ENCODE measurements at regions not wholly inside any gene's neighbourhood (a gene's known extent, or its start where the extent isn't known, plus 50 kb on each side); places are given as distances from the start of the nearest gene placed in this dataset.

- in situ Hi-C loops (cut with MboI; ENCODE audit: low pct_unique_long_range_greater_than_20kb, low sequenced_read_pairs, unreplicated experiment), result no loop called here
- no peak for DNase-seq (ENCODE audit: low spot score)
- no peak for TF ChIP-seq CTCF (IDR thresholded peaks at IDR 0.05; ENCODE audit: extremely low read depth, insufficient read depth, missing control alignments)
These were observed 138.5 kb downstream of the TMEM200C start for GRCh38 chr18:5756823-5757222.

GRCh38 chr18:5747678-5748077, 147.6 kb downstream of the TMEM200C start:
- no peak for DNase-seq (ENCODE audit: low spot score)
- in situ Hi-C loops (cut with MboI; ENCODE audit: low pct_unique_long_range_greater_than_20kb, low sequenced_read_pairs, unreplicated experiment), result no loop called here
- TF ChIP-seq CTCF (IDR thresholded peaks at IDR 0.05; ENCODE audit: extremely low read depth, insufficient read depth, missing control alignments), result no peak

- TF ChIP-seq CTCF (IDR thresholded peaks at IDR 0.05; ENCODE audit: extremely low read depth, insufficient read depth, missing control alignments), result no peak
- no peak for DNase-seq (ENCODE audit: low spot score)
- in situ Hi-C loops (cut with MboI; ENCODE audit: low pct_unique_long_range_greater_than_20kb, low sequenced_read_pairs, unreplicated experiment), result no loop called here
These were observed 148.5 kb downstream of the TMEM200C start for GRCh38 chr18:5746844-5747243.

- no peak for TF ChIP-seq CTCF (IDR thresholded peaks at IDR 0.05; ENCODE audit: extremely low read depth, insufficient read depth, missing control alignments)
- no peak for DNase-seq (ENCODE audit: low spot score)
- in situ Hi-C loops (cut with MboI; ENCODE audit: low pct_unique_long_range_greater_than_20kb, low sequenced_read_pairs, unreplicated experiment), result no loop called here
These were observed 150.7 kb downstream of the TMEM200C start for GRCh38 chr18:5744659-5745058.

GRCh38 chr18:5738526-5738925, 156.8 kb downstream of the TMEM200C start:
- no peak for TF ChIP-seq CTCF (IDR thresholded peaks at IDR 0.05; ENCODE audit: extremely low read depth, insufficient read depth, missing control alignments)
- in situ Hi-C loops (cut with MboI; ENCODE audit: low pct_unique_long_range_greater_than_20kb, low sequenced_read_pairs, unreplicated experiment), result no loop called here
- DNase-seq (ENCODE audit: low spot score), result no peak

- in situ Hi-C loops (cut with MboI; ENCODE audit: low pct_unique_long_range_greater_than_20kb, low sequenced_read_pairs, unreplicated experiment), result no loop called here
- TF ChIP-seq CTCF (IDR thresholded peaks at IDR 0.05; ENCODE audit: extremely low read depth, insufficient read depth, missing control alignments), result no peak
- DNase-seq (ENCODE audit: low spot score), result no peak
These were observed 163.0 kb downstream of the TMEM200C start for GRCh38 chr18:5732318-5732717.
